ENCODE measurements at regions not wholly inside any gene's neighbourhood (a gene's known extent, or its start where the extent isn't known, plus 50 kb on each side); places are given as distances from the start of the nearest gene placed in this dataset.

GRCh38 chr1:170866646-170867045 is 68.7 kb upstream of the MROH9 start:
- ChIA-PET CTCF (no interaction called here), POLR2A (no interaction called here)
- Mint-ChIP-seq H3K27me3 (ENCODE audit: low read depth) (no peaks in the 10 kb centered on the region), H3K9me3 (ENCODE audit: insufficient read depth) (no peaks in the 10 kb centered on the region), H3K27ac (no peak overlapping the region), H3K4me3 (no peak overlapping the region), H3K4me1 (ENCODE audit: low read depth) (no peaks in the 10 kb centered on the region), H3K36me3 (ENCODE audit: low read depth) (no peaks in the 10 kb centered on the region)
- DNase-seq: no peak
- no peak for ATAC-seq

DNA sequence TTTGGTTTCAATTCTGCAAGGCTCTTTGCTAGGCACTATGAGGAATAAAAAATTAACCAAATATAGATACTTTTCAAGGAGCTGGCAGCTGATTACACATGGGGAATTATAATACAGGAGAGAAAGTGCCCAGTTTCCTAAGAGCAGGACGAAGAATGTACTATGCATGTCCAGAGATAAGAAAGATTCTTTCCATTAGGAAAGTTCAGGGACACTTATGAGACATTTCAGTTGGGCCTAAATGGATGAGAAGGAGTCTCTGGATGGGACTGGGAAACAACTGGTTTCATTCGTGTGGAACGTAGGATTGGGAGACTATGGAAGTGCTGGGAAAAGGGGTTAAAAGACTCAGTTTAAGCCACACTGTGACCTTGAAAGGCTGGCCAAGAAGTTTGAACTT is 63.5 kb upstream of the MROH9 start:
- Mint-ChIP-seq H3K4me1 (ENCODE audit: low read depth) (no peaks in the 10 kb centered on the region), H3K9me3 (ENCODE audit: insufficient read depth) (no peaks in the 10 kb centered on the region), H3K27ac (no peak overlapping the region), H3K4me3 (no peak overlapping the region), H3K36me3 (ENCODE audit: low read depth) (no peaks in the 10 kb centered on the region), H3K27me3 (ENCODE audit: low read depth) (no peaks in the 10 kb centered on the region)
- ATAC-seq: no peak
- no peak for DNase-seq
- ChIA-PET POLR2A (no interaction called here), CTCF (no interaction called here)

DNA sequence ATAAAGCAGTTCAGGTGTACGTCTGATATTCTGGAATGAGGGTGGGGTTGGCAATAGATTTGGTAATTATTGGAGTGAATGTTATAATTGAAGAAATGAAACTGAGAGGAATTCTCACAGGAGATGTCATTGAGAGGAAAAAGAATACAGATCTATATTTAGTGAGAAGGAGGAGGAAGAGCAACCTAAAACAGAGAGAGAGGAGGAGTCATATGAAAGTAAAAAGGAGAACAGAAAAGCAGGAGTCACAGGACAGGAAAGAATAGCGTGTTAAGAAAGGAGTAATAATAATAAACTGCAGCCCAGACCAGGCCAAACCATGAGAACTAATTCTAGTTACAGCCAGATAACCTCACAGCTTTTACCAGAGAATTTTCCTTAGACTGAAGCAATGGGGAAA is 62.7 kb upstream of the MROH9 start:
- H3K9me3 Mint-ChIP-seq (ENCODE audit: insufficient read depth): no peaks in the 10 kb centered on the region
- no peaks in the 10 kb centered on the region for H3K27me3 Mint-ChIP-seq (ENCODE audit: low read depth)
- H3K4me1 Mint-ChIP-seq (ENCODE audit: low read depth): no peaks in the 10 kb centered on the region
- no peak overlapping the region for H3K27ac Mint-ChIP-seq
- CTCF ChIA-PET: no interaction called here
- no peak overlapping the region for H3K4me3 Mint-ChIP-seq
- H3K36me3 Mint-ChIP-seq (ENCODE audit: low read depth): no peaks in the 10 kb centered on the region
- ATAC-seq (no peak), DNase-seq (no peak)
- POLR2A ChIA-PET: no interaction called here

DNA sequence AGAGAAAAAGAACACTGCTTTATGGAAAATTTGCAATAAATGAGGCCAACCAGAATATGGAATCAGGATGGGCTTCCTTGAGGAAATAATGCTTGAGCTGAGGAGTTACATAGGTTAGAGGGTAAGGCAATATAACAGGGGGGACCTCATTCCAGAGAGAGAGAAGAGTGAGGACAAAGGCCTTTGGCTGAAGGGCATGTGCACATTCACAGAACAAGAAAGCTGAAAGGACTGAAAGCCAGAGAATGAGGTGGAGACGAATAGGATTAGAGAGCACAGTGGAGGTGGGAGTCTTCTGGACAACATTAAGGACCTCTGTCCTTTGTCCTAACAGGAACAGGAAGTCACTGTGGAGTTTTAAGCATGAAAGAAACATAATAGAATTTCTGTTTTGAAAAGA is 60.7 kb upstream of the MROH9 start:
- CTCF ChIA-PET: no interaction called here
- H3K9me3 Mint-ChIP-seq (ENCODE audit: insufficient read depth): no peaks in the 10 kb centered on the region
- no peak for ATAC-seq

DNA sequence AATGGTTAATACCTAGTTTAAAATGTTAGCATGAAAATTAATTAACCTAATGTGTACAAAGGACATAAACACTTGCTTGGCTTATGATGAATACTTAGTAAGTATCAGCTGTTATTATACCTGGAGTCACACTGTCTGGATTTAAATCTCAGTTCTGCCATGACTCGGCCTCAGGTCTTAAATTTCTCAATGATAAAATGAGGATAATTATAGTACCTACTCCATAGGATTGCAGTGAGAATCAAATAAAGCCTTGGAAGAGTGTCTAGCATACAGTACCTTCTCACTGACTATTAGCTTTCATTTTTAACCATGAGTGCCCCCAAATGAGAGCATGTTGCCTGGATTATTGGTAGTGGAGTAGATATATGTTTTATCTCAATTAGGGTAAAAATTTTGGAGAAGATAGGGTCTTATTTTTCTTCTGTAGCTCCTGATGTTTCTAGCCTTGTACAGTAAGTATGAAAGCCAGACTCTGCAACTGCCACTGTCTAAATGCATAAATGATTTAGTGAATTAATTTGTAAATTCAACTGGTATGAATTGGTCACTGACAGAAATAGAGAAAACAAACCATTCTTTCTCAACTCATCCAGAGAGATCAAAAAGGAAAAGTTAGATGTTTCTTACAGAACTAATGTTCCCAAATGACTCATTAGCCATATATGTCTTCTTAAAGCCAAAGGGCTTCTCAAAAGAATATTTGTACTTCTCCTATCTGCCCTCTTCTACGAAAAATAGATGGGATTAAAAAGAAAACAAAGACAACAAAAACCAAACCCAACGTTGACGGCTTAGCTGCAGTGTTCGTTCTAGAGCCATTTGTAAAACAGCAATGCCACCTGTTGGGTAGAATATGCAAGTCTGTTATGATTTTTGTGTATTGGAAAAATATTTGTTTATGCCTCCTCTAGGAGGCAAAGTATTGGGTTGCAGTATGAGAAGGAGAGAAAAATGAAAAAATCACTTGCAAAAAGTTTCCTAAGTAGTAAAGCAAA is 53.8 kb upstream of the MROH9 start:
- Mint-ChIP-seq H3K9me3 (ENCODE audit: insufficient read depth) (no peaks in the 10 kb centered on the region), H3K27me3 (ENCODE audit: low read depth) (no peaks in the 10 kb centered on the region), H3K4me3 (no peak overlapping the region), H3K27ac (no peak overlapping the region), H3K36me3 (ENCODE audit: low read depth) (no peaks in the 10 kb centered on the region), H3K4me1 (ENCODE audit: low read depth) (no peaks in the 10 kb centered on the region)
- ATAC-seq (no peak), DNase-seq (no peak)
- ChIA-PET CTCF (no interaction called here), POLR2A (no interaction called here)

More for the DNA sequence above, 60.7 kb upstream of the MROH9 start:
- DNase-seq: no peak
- POLR2A ChIA-PET: no interaction called here
- Mint-ChIP-seq H3K27ac (no peak overlapping the region), H3K36me3 (ENCODE audit: low read depth) (no peaks in the 10 kb centered on the region), H3K27me3 (ENCODE audit: low read depth) (no peaks in the 10 kb centered on the region), H3K4me1 (ENCODE audit: low read depth) (no peaks in the 10 kb centered on the region), H3K4me3 (no peak overlapping the region)

Measured in activated CD8-positive, alpha-beta T cell treated with anti-CD3 and anti-CD28 coated beads, Interleukin-2, amount 10 ng/mL, durations not matched to agents 7 days and 5 days (primary cell).